Muscle of back (tissue), 3 donors: ENCODE measurements at regions not wholly inside any gene's neighbourhood (a gene's known extent, or its start where the extent isn't known, plus 50 kb on each side); places are given as distances from the start of the nearest gene placed in this dataset.
"Not testable (repeated sequence)": the region's sequence is repeated elsewhere in the genome, so short reads cannot be mapped to it uniquely, and the experiment has no call there.

Experiments used
- DNase-seq, 3 donors: peaks; one replicate each; pipeline versions ENCODE4 v3.0.0 to v3.0.0-alpha.2; 2013

DNA sequence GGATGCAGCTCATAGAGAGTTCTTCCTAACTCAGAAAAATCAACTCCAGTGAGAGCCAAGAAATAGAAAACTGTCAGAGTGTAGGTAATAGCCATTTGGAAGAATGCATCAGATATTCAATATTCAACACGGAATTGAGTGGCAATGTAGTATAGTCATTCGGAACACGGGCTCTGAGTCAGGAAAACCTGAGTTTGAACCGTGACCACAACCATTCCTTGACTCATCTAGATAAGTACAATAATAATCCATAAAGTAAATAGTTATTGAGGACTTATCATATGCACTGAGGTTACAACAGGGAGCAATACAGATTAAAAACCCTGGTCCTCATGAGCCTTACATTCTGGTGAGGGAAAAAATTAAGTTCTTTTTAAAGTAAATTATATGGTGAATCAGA, 62.6 kb upstream of the PHF21A start:
- peak in 1 of 3 donors; percentile 16 for DNase-seq

DNA sequence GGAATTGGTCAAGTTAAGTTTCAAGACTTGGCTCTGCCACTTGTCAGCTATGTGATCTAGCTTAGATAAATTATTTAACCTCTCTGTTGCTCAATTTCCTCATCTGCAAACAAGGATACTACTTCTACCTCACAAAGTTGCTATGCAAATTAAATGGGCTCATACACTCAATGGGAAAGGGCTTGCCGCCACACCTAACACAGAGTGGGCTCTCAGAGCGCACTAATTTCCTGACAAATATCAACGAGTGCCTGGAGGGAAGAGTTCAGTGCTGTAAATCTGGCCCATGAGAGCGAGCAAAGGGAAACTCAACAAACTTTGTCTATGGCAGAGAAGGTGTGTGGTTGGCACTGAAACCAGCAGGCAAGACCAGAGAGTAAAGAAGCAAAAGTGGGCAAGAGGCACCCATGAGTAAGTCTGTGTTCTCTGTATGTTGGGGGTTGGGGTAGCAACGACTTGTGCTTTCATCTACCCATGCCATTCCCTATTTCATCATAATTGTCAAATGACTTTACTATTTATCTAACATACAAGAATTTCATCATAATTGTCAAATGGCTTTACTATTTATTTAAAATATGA, 60.7 kb upstream of the PHF21A start:
- DNase-seq: no peak

DNA sequence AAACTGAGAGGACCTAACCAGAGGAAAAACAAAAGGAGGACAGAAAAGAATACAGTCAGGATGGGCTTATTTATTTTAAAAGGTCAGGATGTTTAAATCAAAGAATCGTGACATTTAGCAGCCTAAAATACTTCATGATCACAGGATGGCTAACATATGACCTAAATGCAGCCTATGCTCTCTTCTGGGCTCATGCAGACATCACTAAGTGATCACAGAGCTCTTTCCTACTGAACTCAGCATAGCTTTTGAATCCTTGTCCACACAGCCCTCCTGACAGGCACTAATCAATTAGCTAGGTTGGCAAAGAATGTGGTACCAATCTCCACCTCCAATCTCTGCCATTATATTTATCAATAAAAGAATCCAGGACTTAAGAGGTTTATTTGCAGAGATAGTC, 60.1 kb upstream of the PHF21A start:
- no peak for DNase-seq

GRCh38 chr11:46180736-46181135, 59.5 kb upstream of the PHF21A start:
- no peak for DNase-seq

DNA sequence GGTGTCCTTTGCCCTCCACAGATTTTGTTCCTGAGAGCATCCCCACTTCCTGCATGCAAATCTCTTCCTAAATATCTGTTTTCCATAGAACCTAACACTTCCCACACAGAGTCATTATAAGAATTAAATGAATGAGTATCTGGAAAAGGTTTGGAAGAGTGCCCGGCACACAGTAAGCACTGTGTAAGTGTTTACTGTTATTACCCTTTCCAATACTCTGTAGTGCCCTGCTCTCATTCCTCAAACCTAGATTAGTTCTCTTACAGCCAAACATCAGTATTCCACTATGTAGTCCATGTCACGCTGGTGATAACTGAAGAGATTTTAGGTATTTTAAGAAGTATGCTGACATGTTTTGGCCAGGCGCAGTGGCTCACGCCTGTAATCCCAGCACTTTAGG, 57.3 kb upstream of the PHF21A start:
- DNase-seq: no peak

DNA sequence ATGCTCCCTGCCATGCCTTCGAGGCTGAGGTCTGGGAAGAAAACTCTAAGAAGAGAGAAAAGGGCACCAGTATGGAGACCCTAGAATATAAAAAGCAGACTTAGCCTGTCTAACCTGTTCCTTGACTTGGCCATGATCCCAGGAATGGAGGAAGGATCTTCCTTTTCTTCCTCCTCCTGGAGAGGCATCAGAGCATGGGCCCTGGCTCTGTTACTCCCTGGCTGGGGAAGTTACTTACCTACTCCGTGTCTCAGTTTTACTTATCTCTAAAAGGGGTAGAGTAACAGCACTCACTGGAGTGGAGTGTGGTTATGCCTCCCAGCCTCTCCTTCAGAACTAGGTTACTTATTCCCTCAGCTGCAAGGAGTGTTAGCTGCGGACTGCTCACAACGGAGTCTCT, 55.2 kb upstream of the PHF21A start:
- DNase-seq: no peak

DNA sequence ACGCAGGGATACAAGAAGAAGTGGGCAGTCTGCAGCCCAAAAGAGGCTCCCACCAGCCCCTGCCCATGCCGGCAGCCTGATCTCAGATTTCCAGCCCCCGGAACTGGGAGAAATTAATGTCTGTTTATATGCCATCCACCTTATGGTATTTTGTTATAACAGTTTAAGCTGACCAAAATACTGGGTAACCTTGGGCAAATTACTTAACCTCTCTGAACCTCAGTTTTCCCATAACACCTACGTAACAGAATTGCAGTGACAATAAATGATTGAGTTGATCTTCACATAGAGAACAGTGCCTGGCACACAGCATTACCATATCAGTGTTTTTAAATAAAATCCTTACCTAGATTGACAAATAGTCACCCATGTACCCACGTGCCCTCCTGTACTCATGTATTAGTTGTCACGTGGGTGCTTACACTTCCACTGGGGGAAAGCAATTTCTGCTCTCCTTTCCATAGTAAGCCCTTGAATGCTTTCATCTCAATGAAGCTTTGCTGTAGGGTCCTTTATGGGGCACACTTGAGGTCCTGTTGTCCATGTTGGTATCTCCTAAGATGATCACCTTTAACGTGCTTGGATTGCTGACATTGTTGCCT, 54.2 kb upstream of the PHF21A start:
- DNase-seq: no peak

DNA sequence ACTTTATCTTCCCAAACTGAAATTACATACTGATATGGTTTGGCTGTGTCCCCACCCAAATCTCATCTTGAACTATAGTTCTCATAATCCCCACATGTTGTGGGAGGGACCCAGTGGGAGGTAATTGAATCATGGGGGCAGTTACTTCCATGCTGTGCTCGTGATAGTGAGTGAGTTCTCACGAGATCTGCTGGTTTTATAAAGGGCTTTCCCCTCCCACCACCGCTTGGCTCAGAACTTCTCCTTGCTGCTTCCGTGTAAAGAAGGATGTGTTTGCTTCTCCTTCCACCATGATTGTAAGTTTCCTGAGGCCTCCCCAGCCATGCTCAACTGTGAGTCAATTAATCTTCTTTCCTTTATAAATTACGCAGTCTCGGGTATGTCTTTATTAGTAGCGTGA, 50.4 kb upstream of the PHF21A start:
- DNase-seq: not testable (repeated sequence)
